ENCODE measurements at regions not wholly inside any gene's neighbourhood (a gene's known extent, or its start where the extent isn't known, plus 50 kb on each side); places are given as distances from the start of the nearest gene placed in this dataset.
"Not testable (repeated sequence)": the region's sequence is repeated elsewhere in the genome, so short reads cannot be mapped to it uniquely, and the experiment has no call there.

DNA sequence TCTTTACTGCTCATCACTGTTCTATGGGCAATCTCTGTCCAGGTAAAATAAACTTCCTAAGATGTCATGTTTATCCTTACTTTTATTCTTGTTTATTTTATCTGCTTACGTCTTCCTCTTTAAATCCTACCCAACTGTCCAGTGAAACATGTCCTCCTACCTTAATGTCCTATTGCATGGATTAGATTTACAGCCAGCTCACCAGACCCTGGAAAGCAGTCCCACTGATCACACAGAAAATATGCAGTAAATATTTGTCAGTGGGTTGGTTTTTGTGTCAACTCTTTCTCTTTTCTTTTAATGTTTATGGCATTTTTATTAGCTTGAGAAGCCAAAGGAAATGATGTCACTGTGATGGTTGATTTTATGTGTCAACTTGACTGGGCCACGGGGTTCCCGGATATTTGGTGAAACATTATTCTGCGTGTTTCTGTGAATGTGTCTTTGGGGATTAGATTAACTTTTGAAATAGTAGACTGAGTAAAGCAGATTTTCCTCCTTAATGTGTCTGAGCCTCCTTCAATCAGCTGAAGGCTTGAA is 258.3 kb downstream of the SRGAP2C start:
- intact Hi-C loops (cut with DNase I; ENCODE audit: low total_unique reads): no loop called here
- TF ChIP-seq POLR2A (IDR thresholded peaks at IDR 0.05) (no peak), CTCF (IDR thresholded peaks at IDR 0.05) (no peak)
- WGBS, 2 donors: 68 to 75% methylated on average over 4 of the region's 4 CpGs
- DNase-seq (ENCODE audit: low spot score in 2 of 2): no peak
- H3K4me3 ChIP-seq (ENCODE audit: low read depth, poor library complexity, severe bottlenecking): no peak overlapping the region

- intact Hi-C loops (cut with DNase I; ENCODE audit: low total_unique reads): no loop called here
- DNase-seq (ENCODE audit: low spot score in 2 of 2): no peak
- H3K4me3 ChIP-seq (ENCODE audit: low read depth, poor library complexity, severe bottlenecking): no peak overlapping the region
- TF ChIP-seq CTCF (IDR thresholded peaks at IDR 0.05): no peak
- TF ChIP-seq POLR2A (IDR thresholded peaks at IDR 0.05): no peak
Observed at GRCh38 chr1:121444096-121444495, 259.3 kb downstream of the SRGAP2C start.

- no peak overlapping the region for H3K4me3 ChIP-seq (ENCODE audit: low read depth, poor library complexity, severe bottlenecking)
- no peak for TF ChIP-seq CTCF (IDR thresholded peaks at IDR 0.05)
- TF ChIP-seq POLR2A (IDR thresholded peaks at IDR 0.05): no peak
- no peak for DNase-seq (ENCODE audit: low spot score in 2 of 2)
- intact Hi-C loops (cut with DNase I; ENCODE audit: low total_unique reads): no loop called here
Observed at GRCh38 chr1:121445679-121446078, 260.9 kb downstream of the SRGAP2C start.

GRCh38 chr1:121447280-121447923 is 262.6 kb downstream of the SRGAP2C start:
- 11 to 12% methylated on average over 1 of the region's 1 CpG for WGBS, 2 donors
- DNase-seq (ENCODE audit: low spot score in 2 of 2); H3K4me3 ChIP-seq (ENCODE audit: low read depth, poor library complexity, severe bottlenecking); intact Hi-C loops (cut with DNase I; ENCODE audit: low total_unique reads): not testable (repeated sequence)

- 81 to 83% methylated on average over 3 of the region's 3 CpGs for WGBS, 2 donors
- not testable (repeated sequence) for DNase-seq (ENCODE audit: low spot score in 2 of 2)
Observed at GRCh38 chr1:121448064-121448463, 263.3 kb downstream of the SRGAP2C start.

GRCh38 chr1:121448851-121449250 is 264.1 kb downstream of the SRGAP2C start:
- 69 to 70% methylated on average over 2 of the region's 2 CpGs for WGBS, 2 donors
- TF ChIP-seq POLR2A (IDR thresholded peaks at IDR 0.05): no peak
- TF ChIP-seq CTCF (IDR thresholded peaks at IDR 0.05): no peak
- no peak for DNase-seq (ENCODE audit: low spot score in 2 of 2)
- intact Hi-C loops (cut with DNase I; ENCODE audit: low total_unique reads): no loop called here
- H3K4me3 ChIP-seq (ENCODE audit: low read depth, poor library complexity, severe bottlenecking): no peak overlapping the region

More at GRCh38 chr1:121448064-121448463, 263.3 kb downstream of the SRGAP2C start:
- H3K4me3 ChIP-seq (ENCODE audit: low read depth, poor library complexity, severe bottlenecking); intact Hi-C loops (cut with DNase I; ENCODE audit: low total_unique reads): not testable (repeated sequence)

GRCh38 chr1:121452484-121452883 is 267.7 kb downstream of the SRGAP2C start:
- no peak overlapping the region for H3K4me3 ChIP-seq (ENCODE audit: low read depth, poor library complexity, severe bottlenecking)
- TF ChIP-seq CTCF (IDR thresholded peaks at IDR 0.05) (no peak), POLR2A (IDR thresholded peaks at IDR 0.05) (no peak)
- 94 to 95% methylated on average over 1 of the region's 1 CpG for WGBS, 2 donors
- intact Hi-C loops (cut with DNase I; ENCODE audit: low total_unique reads): no loop called here
- DNase-seq (ENCODE audit: low spot score in 2 of 2): no peak
